MM.1S (cell line): ENCODE measurements at regions not wholly inside any gene's neighbourhood (a gene's known extent, or its start where the extent isn't known, plus 50 kb on each side); places are given as distances from the start of the nearest gene placed in this dataset.

ENCODE experiments used
- CTCF ChIP-seq: fragments of 300-600 bp; sonication (generic); IDR thresholded peaks from 2 replicates; pipeline ENCODE4 v1.5.1; 2016; ENCODE audit warnings: antibody characterized with exemption, low read length, mixed read lengths
- EZH2 ChIP-seq: fragments of 300-600 bp; sonication (generic); optimal IDR thresholded peaks from 2 replicates; pipeline ENCODE3; 2017; ENCODE audit warnings: low read depth, mild to moderate bottlenecking, antibody characterized with exemption, low read length, mixed read lengths
- EZH2phosphoT487 ChIP-seq: fragments of 300-600 bp; sonication (generic); IDR thresholded peaks from 2 replicates; pipeline ENCODE4 v1.6.1; 2018; ENCODE audit warnings: antibody characterized with exemption, low read length

GRCh38 chr17:77399319-77399957 is 258.7 kb downstream of the SEC14L1 start:
- no peak for TF ChIP-seq EZH2
- no peak for TF ChIP-seq CTCF
- TF ChIP-seq EZH2phosphoT487, result no peak
